ENCODE measurements at regions not wholly inside any gene's neighbourhood (a gene's known extent, or its start where the extent isn't known, plus 50 kb on each side); places are given as distances from the start of the nearest gene placed in this dataset.

GRCh38 chr12:18805516-18806248 lies 67.8 kb downstream of the CAPZA3 start:
- TF ChIP-seq POLR2A (IDR thresholded peaks at IDR 0.05; ENCODE audit: low read depth) (no peak), CTCF (IDR thresholded peaks at IDR 0.05) (no peak)
